KMS-11 (cell line): ENCODE measurements at regions not wholly inside any gene's neighbourhood (a gene's known extent, or its start where the extent isn't known, plus 50 kb on each side); places are given as distances from the start of the nearest gene placed in this dataset.

Experiments
- H2AFZ ChIP-seq: fragments of 200-600 bp; sonication (generic); 2 replicates; pipeline ENCODE4 v1.6.1; 2016; ENCODE audit warnings: antibody characterized with exemption, mixed run types, low read depth
- H3K27ac ChIP-seq: fragments of 200-600 bp; sonication (generic); 2 replicates; pipeline ENCODE4 v1.6.1; 2016; ENCODE audit warnings: mild to moderate bottlenecking, mixed run types
- H3K27me3 ChIP-seq: fragments of 200-600 bp; sonication (generic); 2 replicates; pipeline ENCODE4 v1.6.1; 2017; ENCODE audit warnings: mild to moderate bottlenecking, low read depth, mixed run types, moderate library complexity; ENCODE audit not compliant: insufficient read depth
- H3K36me3 ChIP-seq: fragments of 200-600 bp; sonication (generic); 2 replicates; pipeline ENCODE4 v1.6.1; 2017; ENCODE audit warnings: mild to moderate bottlenecking, mixed run types; ENCODE audit not compliant: insufficient read depth
- H3K4me1 ChIP-seq: fragments of 200-600 bp; sonication (generic); 2 replicates; pipeline ENCODE4 v1.6.1; 2016; ENCODE audit warnings: mild to moderate bottlenecking, low read depth, mixed run types; ENCODE audit not compliant: poor library complexity, severe bottlenecking
- H3K4me2 ChIP-seq: fragments of 200-600 bp; sonication (generic); 2 replicates; pipeline ENCODE4 v1.7.0; 2016; ENCODE audit warnings: mild to moderate bottlenecking, mixed run types
- H3K4me3 ChIP-seq: fragments of 200-600 bp; sonication (generic); IDR thresholded peaks from 2 replicates; pipeline ENCODE4 v1.6.1; 2017; ENCODE audit warnings: low read depth, low read length, mixed read lengths; ENCODE audit not compliant: insufficient read depth
- H3K79me2 ChIP-seq: fragments of 200-600 bp; sonication (generic); 2 replicates; pipeline ENCODE4 v1.6.1; 2016; ENCODE audit warnings: low read depth, mixed run types; ENCODE audit not compliant: insufficient read depth
- H3K9ac ChIP-seq: fragments of 200-600 bp; sonication (generic); 2 replicates; pipeline ENCODE4 v1.6.1; 2016; ENCODE audit warnings: mild to moderate bottlenecking, mixed run types
- H4K20me1 ChIP-seq: fragments of 200-600 bp; sonication (generic); 2 replicates; pipeline ENCODE4 v1.6.1; 2016; ENCODE audit warnings: mild to moderate bottlenecking, mixed run types; ENCODE audit not compliant: insufficient read depth
- CTCF ChIP-seq: fragments of 200-600 bp; sonication (generic); conservative IDR thresholded peaks from 2 replicates; pipeline ENCODE4 v1.6.1; 2017; ENCODE audit warnings: low read depth, mild to moderate bottlenecking, antibody characterized with exemption, low read length, moderate library complexity, mixed read lengths

GRCh38 chr13:53878861-53879260, 850.2 kb downstream of the OLFM4 start:
- H3K27ac ChIP-seq = no peak overlapping the region

GRCh38 chr13:53885997-53886396, 857.4 kb downstream of the OLFM4 start:
- H3K9ac ChIP-seq = no peak overlapping the region
- TF ChIP-seq CTCF = no peak
- H2AFZ ChIP-seq = no peak overlapping the region
- peaks cover 24% of the 10 kb centered on the region for H3K4me1 ChIP-seq
- no peak overlapping the region for H3K4me2 ChIP-seq
- no peaks in the 10 kb centered on the region for H4K20me1 ChIP-seq
- no peaks in the 10 kb centered on the region for H3K36me3 ChIP-seq
- no peaks in the 10 kb centered on the region for H3K27me3 ChIP-seq
- H3K79me2 ChIP-seq = no peaks in the 10 kb centered on the region
- H3K4me3 ChIP-seq = no peak overlapping the region
- H3K27ac ChIP-seq = no peak overlapping the region

More at GRCh38 chr13:53878861-53879260, 850.2 kb downstream of the OLFM4 start:
- no peak for TF ChIP-seq CTCF
- H3K36me3 ChIP-seq = no peaks in the 10 kb centered on the region
- no peak overlapping the region for H3K9ac ChIP-seq
- H3K79me2 ChIP-seq = no peaks in the 10 kb centered on the region
- no peaks in the 10 kb centered on the region for H4K20me1 ChIP-seq
- H2AFZ ChIP-seq = no peak overlapping the region
- H3K27me3 ChIP-seq = no peaks in the 10 kb centered on the region
- H3K4me1 ChIP-seq = no peaks in the 10 kb centered on the region
- H3K4me3 ChIP-seq = no peak overlapping the region
- no peak overlapping the region for H3K4me2 ChIP-seq

GRCh38 chr13:53890696-53891095, 862.1 kb downstream of the OLFM4 start:
- H3K4me3 ChIP-seq = no peak overlapping the region
- H3K27ac ChIP-seq = no peak overlapping the region
- no peak overlapping the region for H3K9ac ChIP-seq
- peaks cover 12% of the 10 kb centered on the region for H3K4me1 ChIP-seq
- no peaks in the 10 kb centered on the region for H4K20me1 ChIP-seq
- no peak for TF ChIP-seq CTCF
- no peaks in the 10 kb centered on the region for H3K79me2 ChIP-seq
- no peak overlapping the region for H2AFZ ChIP-seq
- no peaks in the 10 kb centered on the region for H3K36me3 ChIP-seq
- H3K4me2 ChIP-seq = no peak overlapping the region
- H3K27me3 ChIP-seq = no peaks in the 10 kb centered on the region

- Histone ChIP-seq H3K4me3 (no peak overlapping the region), H3K79me2 (no peaks in the 10 kb centered on the region), H3K36me3 (no peaks in the 10 kb centered on the region), H3K9ac (no peak overlapping the region), H3K27me3 (no peaks in the 10 kb centered on the region), H2AFZ (no peak overlapping the region), H4K20me1 (no peaks in the 10 kb centered on the region), H3K4me1 (no peaks in the 10 kb centered on the region), H3K4me2 (no peak overlapping the region), H3K27ac (no peak overlapping the region)
- TF ChIP-seq CTCF = no peak
These were observed 873.0 kb downstream of the OLFM4 start for GRCh38 chr13:53901593-53901992.
